ENCODE measurements at regions not wholly inside any gene's neighbourhood (a gene's known extent, or its start where the extent isn't known, plus 50 kb on each side); places are given as distances from the start of the nearest gene placed in this dataset.

- dilution Hi-C loops (cut with MboI; ENCODE audit: extremely low pct_ligation_motif_present, low sequenced_read_pairs) (no loop called here), intact Hi-C loops (cut with micrococcal nuclease) (no loop called here)
- no peaks in the 10 kb centered on the region for H3K9me1 ChIP-seq (replicated peaks; ENCODE audit: control insufficient read depth, extremely low read depth, insufficient read depth, low read length)
- no peaks in the 10 kb centered on the region for H3K9me3 ChIP-seq (replicated peaks; ENCODE audit: control insufficient read depth, insufficient read depth, low read length)
- BruUV-seq (replicated peaks) = no TSS peak
- no peaks in the 10 kb centered on the region for H3K79me2 ChIP-seq (ENCODE audit: control insufficient read depth, insufficient read depth, low read length)
- no peak overlapping the region for H3K27ac ChIP-seq (ENCODE audit: insufficient read depth, low read depth, low read length)
- H3K27me3 ChIP-seq (ENCODE audit: control insufficient read depth in 2 of 2, insufficient read depth in 2 of 2, low read length in 2 of 2) = no peaks in the 10 kb centered on the region
- DNase-seq (ENCODE audit: low read depth, low spot score) (no peak), FAIRE-seq (no peak)
- no peaks in the 10 kb centered on the region for H3K4me1 ChIP-seq (ENCODE audit: control insufficient read depth, extremely low read depth, insufficient read depth, low read length)
- H3K36me3 ChIP-seq (ENCODE audit: control insufficient read depth in 2 of 2, extremely low read depth in 1 of 2, insufficient read depth in 2 of 2, low read length in 2 of 2) = no peaks in the 10 kb centered on the region
- ChIA-PET POLR2A (no interaction called here), CTCF (interaction anchor here (1.3 kb wide), 1 partner anchor 16 kb away, joined by 4 read pairs; no protein-coding TSS in a partner anchor)
- no peak overlapping the region for H2AFZ ChIP-seq (ENCODE audit: low read depth, low read length)
- H4K20me1 ChIP-seq (replicated peaks; ENCODE audit: control insufficient read depth, extremely low read depth, insufficient read depth, low read length) = no peaks in the 10 kb centered on the region
- H3K9ac ChIP-seq (replicated peaks; ENCODE audit: extremely low read depth, insufficient read depth, low read length) = no peak overlapping the region
- H3K4me2 ChIP-seq (ENCODE audit: insufficient read depth, low read length) = no peak overlapping the region
- TF ChIP-seq CTCF (IDR thresholded peaks at IDR 0.05; ENCODE audit: extremely low read depth in 1 of 2, insufficient read depth in 1 of 2, low read depth in 1 of 2, low read length in 2 of 2) = no peak
- TF ChIP-seq POLR2AphosphoS5 (IDR thresholded peaks at IDR 0.05; ENCODE audit: insufficient read depth, low read depth, low read length) = no peak
- no peak for TF ChIP-seq POLR2A (IDR thresholded peaks at IDR 0.05; ENCODE audit: low read depth, low read length)
- TF ChIP-seq MAX (IDR thresholded peaks at IDR 0.05; ENCODE audit: insufficient read depth, insufficient read length) = no peak
- TF ChIP-seq FOS (IDR thresholded peaks at IDR 0.05; ENCODE audit: borderline replicate concordance, insufficient read depth, low read length) = no peak
- no peak for TF ChIP-seq GATA2 (IDR thresholded peaks at IDR 0.05; ENCODE audit: insufficient read depth, insufficient read length, low read depth, low read length)
- no peak for TF ChIP-seq EZH2 (IDR thresholded peaks at IDR 0.05; ENCODE audit: borderline replicate concordance, low read depth, low read length, severe bottlenecking)
- TF ChIP-seq MYC (IDR thresholded peaks at IDR 0.05; ENCODE audit: low read depth, low read length) = no peak
- TF ChIP-seq JUN (IDR thresholded peaks at IDR 0.05; ENCODE audit: borderline replicate concordance, insufficient read depth, insufficient read length, low read depth) = no peak
- H3K4me3 ChIP-seq (replicated peaks in 1 of 3; ENCODE audit: insufficient read depth in 1 of 3, low read depth in 1 of 3, low read length in 3 of 3) = no peak overlapping the region
Observed at GRCh38 chr4:8671712-8672290, 79.2 kb downstream of the CPZ start.
